K562 (cell line): ENCODE measurements at regions not wholly inside any gene's neighbourhood (a gene's known extent, or its start where the extent isn't known, plus 50 kb on each side); places are given as distances from the start of the nearest gene placed in this dataset.

Source experiments
- ATAC-seq: fragments of 200-7000 bp; cut with Tn5 transposase; 3 replicates; pipeline ENCODE4 v1.9.1; 2020; ENCODE audit warnings: moderate library complexity
- BruUV-seq: library from RNA; stranded (reverse); fragments of 400-500 nt; replicated peaks from 2 replicates; lab custom pipeline; 2021; lab: Mats Ljungman, UMichigan
- CTCF ChIA-PET: fragments of 300-600 bp; formaldehyde crosslinking; extraction: SDS; loops from one replicate; lab custom pipeline; 2021; ENCODE audit warnings: low intra/inter-chr PET ratio; lab: Yijun Ruan, JAX
- POLR2A ChIA-PET: fragments of 300-600, 350-650 bp; sonication (Branson Sonifier 250); formaldehyde crosslinking; extraction: SDS; loops from one replicate; lab custom pipeline; 2021; ENCODE audit warnings: antibody characterized with exemption, inconsistent platforms; lab: Yijun Ruan, JAX
- DNase-seq, 4 experiments: peaks; one replicate each; pipeline versions ENCODE4 v3.0.0 to v3.0.0-alpha.2; 2011 to 2018; ENCODE audit warnings: low spot score in 3 of 4, mixed read lengths in 3 of 4; ENCODE audit errors: extremely low read depth in 1 of 4
- FAIRE-seq: peaks from 2 replicates; lab custom pipeline; 2011; peaks lifted over from hg19 to GRCh38; lab: Jason Lieb, UNC
- H2AFZ ChIP-seq: 2 replicates; pipeline ENCODE4 v1.6.0; 2011; ENCODE audit warnings: low read depth, low read length, control low read depth, inconsistent platforms
- H3K27ac ChIP-seq: fragments of 200-600 bp; 3 replicates; pipeline ENCODE4 v1.8.0; 2011; ENCODE audit warnings: low read depth, mild to moderate bottlenecking, control low read depth, inconsistent platforms, low read length, moderate library complexity, mixed read lengths; ENCODE audit errors: extremely low read depth
- H3K27me3 ChIP-seq, 2 experiments: fragments of 300-600 bp in 1 of 2; 2 replicates in 1 of 2; 3 replicates in 1 of 2; pipeline versions ENCODE4 v1.6.0 to v1.8.0; 2011; ENCODE audit warnings: inconsistent platforms in 2 of 2, low read length in 2 of 2, mild to moderate bottlenecking in 1 of 2, mixed read lengths in 1 of 2, moderate library complexity in 1 of 2; ENCODE audit not compliant: control insufficient read depth in 2 of 2, insufficient read depth in 2 of 2
- H3K36me3 ChIP-seq: fragments of 300-600 bp; 3 replicates; pipeline ENCODE4 v1.8.0; 2011; ENCODE audit warnings: mild to moderate bottlenecking, low read length, inconsistent platforms; ENCODE audit not compliant: control insufficient read depth, insufficient read depth
- H3K4me1 ChIP-seq, 2 experiments: fragments of 200-600 bp in 1 of 2; replicated peaks in 1 of 2; 2 replicates in 1 of 2; 3 replicates in 1 of 2; pipeline versions ENCODE4 v1.5.1 to v1.8.0; 2011; ENCODE audit warnings: inconsistent platforms in 2 of 2, low read length in 2 of 2, mild to moderate bottlenecking in 1 of 2, mixed read lengths in 1 of 2, moderate library complexity in 1 of 2; ENCODE audit not compliant: control insufficient read depth in 2 of 2, insufficient read depth in 2 of 2
- H3K4me2 ChIP-seq: 2 replicates; pipeline ENCODE4 v1.6.1; 2011; ENCODE audit warnings: low read length, control low read depth, inconsistent platforms, mixed read lengths; ENCODE audit not compliant: insufficient read depth
- H3K4me3 ChIP-seq: fragments of 200-600 bp; sonication (generic), shearing (Covaris generic); 2 replicates; pipeline ENCODE4 v1.5.1; 2016; ENCODE audit warnings: control low read depth, inconsistent platforms
- H3K79me2 ChIP-seq: fragments of 200-600 bp; 3 replicates; pipeline ENCODE4 v1.8.0; 2011; ENCODE audit warnings: low read length, inconsistent platforms; ENCODE audit not compliant: control insufficient read depth, insufficient read depth
- H3K9ac ChIP-seq, 2 experiments: 2 replicates each; pipeline versions ENCODE4 v1.6.0 to v1.6.1; 2011; ENCODE audit warnings: low read depth in 2 of 2, low read length in 2 of 2, control low read depth in 1 of 2, inconsistent platforms in 1 of 2, mild to moderate bottlenecking in 1 of 2, mixed read lengths in 1 of 2; ENCODE audit not compliant: insufficient read depth in 1 of 2
- H3K9me1 ChIP-seq: one replicate; pipeline ENCODE4 v1.6.0; 2011; ENCODE audit warnings: inconsistent platforms, mild to moderate bottlenecking, low read length, moderate library complexity; ENCODE audit not compliant: control insufficient read depth, insufficient read depth
- H3K9me3 ChIP-seq: replicated peaks from 2 replicates; pipeline ENCODE4 v1.5.1; 2011; ENCODE audit warnings: low read depth, low read length, inconsistent platforms; ENCODE audit not compliant: control insufficient read depth, insufficient read depth
- H4K20me1 ChIP-seq: replicated peaks from 2 replicates; pipeline ENCODE4 v1.6.1; 2011; ENCODE audit warnings: low read length, inconsistent platforms, mixed read lengths; ENCODE audit not compliant: control insufficient read depth, insufficient read depth
- MCM7 ChIP-seq, 2 experiments: fragments of 450-650 bp; IDR thresholded peaks; 2 replicates each; pipeline ENCODE4 v1.6.1; 2016 to 2018
- MECOM ChIP-seq: fragments of 250-450 bp; sonication (Bioruptor Pico); IDR thresholded peaks from 2 replicates; pipeline ENCODE4 v1.8.0; 2022; ENCODE audit warnings: inconsistent platforms
- NR2F6 ChIP-seq: fragments of 450-650 bp; formaldehyde crosslinking; IDR thresholded peaks from 2 replicates; pipeline ENCODE4 v1.4.0; 2020; ENCODE audit warnings: mild to moderate bottlenecking
- SNRNP70 ChIP-seq: fragments of 200-400 bp; formaldehyde crosslinking; optimal IDR thresholded peaks from 2 replicates; pipeline ENCODE3; 2017; ENCODE audit warnings: low read depth, low read length
- TAF15 ChIP-seq: fragments of 200-400 bp; formaldehyde crosslinking; IDR thresholded peaks from 2 replicates; pipeline ENCODE4 v1.6.1; 2017; ENCODE audit warnings: mild to moderate bottlenecking, low read depth, low read length, moderate library complexity
- WHSC1 ChIP-seq: IDR thresholded peaks from one replicate; pipeline ENCODE4 v1.6.1; 2012; ENCODE audit warnings: low read length, control low read depth, inconsistent platforms
- ZNF174 ChIP-seq: fragments of 250-450 bp; sonication (Bioruptor Pico); IDR thresholded peaks from 2 replicates; pipeline ENCODE4 v1.4.0; 2020; ENCODE audit warnings: mild to moderate bottlenecking
- ZNF239 ChIP-seq: fragments of 250-450 bp; sonication (Bioruptor Pico); IDR thresholded peaks from 2 replicates; pipeline ENCODE4 v1.4.0; 2020; ENCODE audit warnings: mild to moderate bottlenecking
- ZNF253 ChIP-seq: fragments of 250-450 bp; sonication (Bioruptor Pico); conservative IDR thresholded peaks from 2 replicates; pipeline ENCODE4 v1.6.1; 2021; ENCODE audit warnings: mild to moderate bottlenecking
- ZNF668 ChIP-seq: fragments of 250-450 bp; sonication (Bioruptor Pico); IDR thresholded peaks from 2 replicates; pipeline ENCODE4 v1.8.0; 2022; ENCODE audit warnings: mild to moderate bottlenecking, inconsistent platforms
- WGBS: fragments of 100-300 bp; shearing (Covaris generic); methylation state at CpG from one replicate; pipeline ENCODE4 v1.1.6; 2016; ENCODE audit warnings: low coverage, mixed read lengths; ENCODE audit not compliant: insufficient coverage; ENCODE audit errors: missing lambda C conversion rate; 5-methylcytosine and 5-hydroxymethylcytosine counted together
- in situ Hi-C: fragments of 300-500 bp; cut with MboI; formaldehyde crosslinking; loops from 4 replicates; pipeline ENCODE4 v1.15.0; 2018; ENCODE audit warnings: inconsistent platforms, mixed read lengths
- intact Hi-C: fragments of 100-400 bp; cut with micrococcal nuclease; formaldehyde crosslinking; loops from 2 replicates; pipeline ENCODE4 v1.14.2; 2022
- TF ChIP-seq, protein P1 (sequence below): fragments of 450-650 bp; IDR thresholded peaks from 2 replicates; pipeline ENCODE4 v1.6.1; 2016
- TF ChIP-seq, protein P2 (sequence below): fragments of 450-650 bp; IDR thresholded peaks from 2 replicates; pipeline ENCODE4 v1.6.1; 2016; ENCODE audit warnings: mild to moderate bottlenecking
- TF ChIP-seq, protein P3 (sequence below): fragments of 250-450 bp; sonication (Bioruptor Pico); IDR thresholded peaks from 2 replicates; pipeline ENCODE4 v1.8.0; 2021; ENCODE audit warnings: borderline replicate concordance, mild to moderate bottlenecking, moderate library complexity; ENCODE audit not compliant: poor library complexity, severe bottlenecking

DNA sequence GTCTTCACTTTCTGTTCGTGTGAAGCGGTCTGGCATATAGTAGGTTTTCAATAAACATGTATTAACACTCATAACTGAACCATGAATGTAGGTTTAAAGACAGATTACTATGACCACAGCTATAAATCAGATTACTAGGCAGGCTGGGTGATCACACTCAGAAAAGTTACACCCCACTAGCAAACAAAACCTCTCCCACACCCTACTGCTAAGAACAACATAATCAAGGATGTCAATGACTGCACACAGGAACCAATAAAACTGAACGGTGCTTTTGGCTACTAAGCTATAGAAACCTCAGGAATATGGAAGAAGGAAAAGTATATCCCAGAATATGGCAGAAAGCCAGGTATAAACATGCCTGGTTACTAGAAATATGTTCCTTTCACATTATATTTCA lies 676.9 kb downstream of the SMARCA1 start:
- no peak overlapping the region for H3K4me2 ChIP-seq
- no peaks in the 10 kb centered on the region for H4K20me1 ChIP-seq
- H3K27me3 ChIP-seq: no peaks in the 10 kb centered on the region
- CTCF ChIA-PET: no interaction called here
- no peaks in the 10 kb centered on the region for H3K9me1 ChIP-seq
- BruUV-seq: no TSS peak
- POLR2A ChIA-PET: no interaction called here
- H3K4me3 ChIP-seq: no peak overlapping the region
- H3K9ac ChIP-seq: no peak overlapping the region
- in situ Hi-C loops (no loop called here), intact Hi-C loops (no loop called here)
- DNase-seq: no peak
- WGBS: 6% methylated on average over 3 of the region's 3 CpGs
- no peaks in the 10 kb centered on the region for H3K9me3 ChIP-seq
- no peaks in the 10 kb centered on the region for H3K4me1 ChIP-seq
- H2AFZ ChIP-seq: no peak overlapping the region
- H3K36me3 ChIP-seq: no peaks in the 10 kb centered on the region
- no peaks in the 10 kb centered on the region for H3K79me2 ChIP-seq
- FAIRE-seq: no peak
- no peak for ATAC-seq
- no peak overlapping the region for H3K27ac ChIP-seq
- no peak for TF ChIP-seq MCM7 (IDR thresholded peaks at IDR 0.05)
- no peak for TF ChIP-seq MECOM (CRISPR knock-in tag)
- TF ChIP-seq, protein P1, sequence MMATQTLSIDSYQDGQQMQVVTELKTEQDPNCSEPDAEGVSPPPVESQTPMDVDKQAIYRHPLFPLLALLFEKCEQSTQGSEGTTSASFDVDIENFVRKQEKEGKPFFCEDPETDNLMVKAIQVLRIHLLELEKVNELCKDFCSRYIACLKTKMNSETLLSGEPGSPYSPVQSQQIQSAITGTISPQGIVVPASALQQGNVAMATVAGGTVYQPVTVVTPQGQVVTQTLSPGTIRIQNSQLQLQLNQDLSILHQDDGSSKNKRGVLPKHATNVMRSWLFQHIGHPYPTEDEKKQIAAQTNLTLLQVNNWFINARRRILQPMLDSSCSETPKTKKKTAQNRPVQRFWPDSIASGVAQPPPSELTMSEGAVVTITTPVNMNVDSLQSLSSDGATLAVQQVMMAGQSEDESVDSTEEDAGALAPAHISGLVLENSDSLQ: no peak
- TF ChIP-seq, protein P2, sequence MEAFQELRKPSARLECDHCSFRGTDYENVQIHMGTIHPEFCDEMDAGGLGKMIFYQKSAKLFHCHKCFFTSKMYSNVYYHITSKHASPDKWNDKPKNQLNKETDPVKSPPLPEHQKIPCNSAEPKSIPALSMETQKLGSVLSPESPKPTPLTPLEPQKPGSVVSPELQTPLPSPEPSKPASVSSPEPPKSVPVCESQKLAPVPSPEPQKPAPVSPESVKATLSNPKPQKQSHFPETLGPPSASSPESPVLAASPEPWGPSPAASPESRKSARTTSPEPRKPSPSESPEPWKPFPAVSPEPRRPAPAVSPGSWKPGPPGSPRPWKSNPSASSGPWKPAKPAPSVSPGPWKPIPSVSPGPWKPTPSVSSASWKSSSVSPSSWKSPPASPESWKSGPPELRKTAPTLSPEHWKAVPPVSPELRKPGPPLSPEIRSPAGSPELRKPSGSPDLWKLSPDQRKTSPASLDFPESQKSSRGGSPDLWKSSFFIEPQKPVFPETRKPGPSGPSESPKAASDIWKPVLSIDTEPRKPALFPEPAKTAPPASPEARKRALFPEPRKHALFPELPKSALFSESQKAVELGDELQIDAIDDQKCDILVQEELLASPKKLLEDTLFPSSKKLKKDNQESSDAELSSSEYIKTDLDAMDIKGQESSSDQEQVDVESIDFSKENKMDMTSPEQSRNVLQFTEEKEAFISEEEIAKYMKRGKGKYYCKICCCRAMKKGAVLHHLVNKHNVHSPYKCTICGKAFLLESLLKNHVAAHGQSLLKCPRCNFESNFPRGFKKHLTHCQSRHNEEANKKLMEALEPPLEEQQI: no peak
- TF ChIP-seq ZNF239: no peak
- no peak for TF ChIP-seq NR2F6 (CRISPR knock-in tag)
- TF ChIP-seq ZNF668 (CRISPR knock-in tag): no peak
- TF ChIP-seq WHSC1: no peak
- TF ChIP-seq ZNF253 (CRISPR knock-in tag): no peak
- TF ChIP-seq, protein P3, sequence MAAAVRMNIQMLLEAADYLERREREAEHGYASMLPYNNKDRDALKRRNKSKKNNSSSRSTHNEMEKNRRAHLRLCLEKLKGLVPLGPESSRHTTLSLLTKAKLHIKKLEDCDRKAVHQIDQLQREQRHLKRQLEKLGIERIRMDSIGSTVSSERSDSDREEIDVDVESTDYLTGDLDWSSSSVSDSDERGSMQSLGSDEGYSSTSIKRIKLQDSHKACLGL: no peak
- no peak for TF ChIP-seq TAF15
- TF ChIP-seq SNRNP70: no peak
- no peak for TF ChIP-seq ZNF174 (CRISPR knock-in tag)
